ENCODE measurements at regions not wholly inside any gene's neighbourhood (a gene's known extent, or its start where the extent isn't known, plus 50 kb on each side); places are given as distances from the start of the nearest gene placed in this dataset.

DNA sequence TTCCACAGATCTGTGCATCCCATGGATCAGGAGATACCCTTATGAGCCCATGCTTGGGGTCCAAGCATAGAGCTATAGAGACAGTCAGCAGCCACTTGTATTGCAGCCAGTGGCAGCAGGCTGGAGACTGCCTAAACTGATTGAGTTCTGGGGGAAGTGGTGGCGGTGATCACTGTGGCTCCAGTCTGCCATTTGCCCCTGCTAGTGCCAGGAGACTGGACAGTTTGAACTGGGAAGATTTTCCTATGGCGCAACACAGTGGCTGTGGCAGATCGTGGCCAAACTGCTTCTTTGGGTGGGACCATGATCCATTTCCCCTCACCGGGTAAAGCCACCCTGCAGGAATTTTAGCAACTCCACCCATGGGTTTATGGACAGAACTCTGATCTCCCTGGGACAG is 679.7 kb upstream of the SEMA3D start:
- no peaks in the 10 kb centered on the region for H3K36me3 ChIP-seq (ENCODE audit: low read depth)
- intact Hi-C loops (cut with DNase I, micrococcal nuclease): no loop called here
- H3K9me3 ChIP-seq: no peaks in the 10 kb centered on the region
- H3K4me1 ChIP-seq (ENCODE audit: low read depth): no peaks in the 10 kb centered on the region
- TF ChIP-seq, protein P1, sequence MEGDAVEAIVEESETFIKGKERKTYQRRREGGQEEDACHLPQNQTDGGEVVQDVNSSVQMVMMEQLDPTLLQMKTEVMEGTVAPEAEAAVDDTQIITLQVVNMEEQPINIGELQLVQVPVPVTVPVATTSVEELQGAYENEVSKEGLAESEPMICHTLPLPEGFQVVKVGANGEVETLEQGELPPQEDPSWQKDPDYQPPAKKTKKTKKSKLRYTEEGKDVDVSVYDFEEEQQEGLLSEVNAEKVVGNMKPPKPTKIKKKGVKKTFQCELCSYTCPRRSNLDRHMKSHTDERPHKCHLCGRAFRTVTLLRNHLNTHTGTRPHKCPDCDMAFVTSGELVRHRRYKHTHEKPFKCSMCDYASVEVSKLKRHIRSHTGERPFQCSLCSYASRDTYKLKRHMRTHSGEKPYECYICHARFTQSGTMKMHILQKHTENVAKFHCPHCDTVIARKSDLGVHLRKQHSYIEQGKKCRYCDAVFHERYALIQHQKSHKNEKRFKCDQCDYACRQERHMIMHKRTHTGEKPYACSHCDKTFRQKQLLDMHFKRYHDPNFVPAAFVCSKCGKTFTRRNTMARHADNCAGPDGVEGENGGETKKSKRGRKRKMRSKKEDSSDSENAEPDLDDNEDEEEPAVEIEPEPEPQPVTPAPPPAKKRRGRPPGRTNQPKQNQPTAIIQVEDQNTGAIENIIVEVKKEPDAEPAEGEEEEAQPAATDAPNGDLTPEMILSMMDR (IDR thresholded peaks at IDR 0.05): no peak
- DNase-seq (peak in 1 of 3 donors; percentile 17), ATAC-seq (no peak)
- no peak overlapping the region for H3K4me3 ChIP-seq

DNA sequence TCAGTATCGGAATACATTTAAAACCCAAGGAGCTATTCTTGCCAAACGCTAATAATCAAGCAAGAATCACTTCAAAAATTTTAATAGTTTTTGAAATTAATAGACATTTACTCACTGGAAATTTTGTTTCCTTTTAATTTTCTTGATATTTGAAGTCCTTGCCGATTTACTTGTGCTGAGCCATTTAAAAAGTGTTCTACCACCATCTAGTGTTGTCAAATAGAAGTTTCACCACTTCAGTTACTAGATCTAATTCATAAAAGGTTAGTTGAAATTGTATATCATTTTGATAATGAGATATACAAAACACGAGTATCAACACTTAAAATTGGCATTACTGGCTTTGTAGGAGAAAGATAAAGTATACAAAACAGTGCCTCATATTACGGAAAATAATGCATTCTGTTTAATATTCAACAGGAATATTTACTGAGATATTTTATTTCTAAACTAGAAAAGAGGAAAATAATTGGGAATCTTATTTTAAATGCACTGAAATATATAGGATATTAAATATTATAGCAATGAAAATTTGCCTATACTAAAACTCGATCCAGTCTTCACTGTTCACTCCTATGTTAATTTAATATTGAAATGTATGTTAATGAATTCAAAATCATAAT is 664.8 kb upstream of the SEMA3D start:
- DNase-seq (no peak), ATAC-seq (no peak)
- TF ChIP-seq, protein P1 (IDR thresholded peaks at IDR 0.05): no peak
- H3K36me3 ChIP-seq (ENCODE audit: low read depth): no peaks in the 10 kb centered on the region
- H3K4me1 ChIP-seq (ENCODE audit: low read depth): no peaks in the 10 kb centered on the region
- H3K9me3 ChIP-seq: no peaks in the 10 kb centered on the region
- intact Hi-C loops (cut with DNase I, micrococcal nuclease): no loop called here
- no peak overlapping the region for H3K4me3 ChIP-seq

DNA sequence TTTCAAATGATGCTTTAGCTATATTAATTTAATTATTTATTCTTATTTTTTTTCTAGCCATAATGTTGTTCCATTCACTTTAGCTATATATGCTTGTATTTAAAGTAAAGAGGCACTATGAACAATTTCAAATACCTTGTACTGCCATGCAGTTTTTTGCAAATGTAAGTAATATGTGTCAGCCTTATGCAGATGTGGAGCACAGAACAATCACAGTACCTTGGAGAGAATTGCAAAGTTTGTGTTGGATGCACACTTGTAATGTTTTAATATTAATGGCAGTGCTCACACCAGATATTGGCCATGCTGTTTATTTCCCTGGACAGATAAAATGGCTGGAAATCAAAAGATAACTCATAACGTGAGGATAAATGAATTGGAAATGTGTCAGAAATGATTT is 663.5 kb upstream of the SEMA3D start:
- TF ChIP-seq, protein P1 (IDR thresholded peaks at IDR 0.05): no peak
- DNase-seq (no peak), ATAC-seq (no peak)
- intact Hi-C loops (cut with DNase I, micrococcal nuclease): no loop called here
- Histone ChIP-seq H3K36me3 (ENCODE audit: low read depth) (no peaks in the 10 kb centered on the region), H3K9me3 (no peaks in the 10 kb centered on the region), H3K4me3 (no peak overlapping the region), H3K4me1 (ENCODE audit: low read depth) (no peaks in the 10 kb centered on the region)

DNA sequence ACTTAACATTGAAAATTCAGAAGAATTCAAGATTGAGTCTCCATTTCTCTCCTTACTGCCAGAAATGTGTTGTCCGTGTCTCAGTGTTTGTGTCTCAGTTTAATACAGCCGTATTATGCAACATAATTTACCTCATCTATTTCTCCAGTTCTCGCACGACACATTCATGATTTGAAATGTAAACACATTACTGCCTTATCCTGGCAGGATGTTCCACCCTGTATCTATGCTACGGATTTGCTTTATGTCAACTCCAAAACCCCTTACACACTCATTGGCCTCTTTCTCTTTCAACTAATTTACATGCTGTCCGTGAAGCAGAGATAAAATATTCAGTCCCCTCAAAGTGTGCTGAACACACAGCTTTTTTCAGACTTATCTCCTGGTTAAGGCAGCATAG is 653.7 kb upstream of the SEMA3D start:
- Histone ChIP-seq H3K36me3 (ENCODE audit: low read depth) (no peaks in the 10 kb centered on the region), H3K4me1 (ENCODE audit: low read depth) (no peaks in the 10 kb centered on the region), H3K4me3 (no peak overlapping the region), H3K9me3 (no peaks in the 10 kb centered on the region)
- intact Hi-C loops (cut with DNase I, micrococcal nuclease): no loop called here
- ATAC-seq (no peak), DNase-seq (no peak)
- TF ChIP-seq, protein P1 (IDR thresholded peaks at IDR 0.05): no peak

DNA sequence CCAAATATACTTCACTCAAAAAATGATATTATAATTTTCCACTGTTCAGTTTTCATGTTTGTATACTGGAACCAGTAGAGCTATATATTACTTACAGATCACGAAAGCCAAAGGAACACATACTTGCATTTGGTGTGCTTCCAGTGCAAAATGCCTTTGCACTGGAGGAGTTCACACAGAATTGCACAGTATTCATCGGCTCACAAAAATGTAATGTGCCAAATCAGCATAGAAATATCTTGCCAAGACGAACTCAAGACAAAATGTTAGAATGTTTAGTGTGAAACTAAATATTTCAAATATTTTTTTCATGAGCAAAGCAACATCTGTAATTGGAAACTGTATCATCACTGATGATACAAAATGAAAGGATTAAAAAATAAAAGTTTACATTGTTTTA is 646.2 kb upstream of the SEMA3D start:
- ATAC-seq: no peak
- intact Hi-C loops (cut with DNase I, micrococcal nuclease): no loop called here
- no peak for DNase-seq
- no peaks in the 10 kb centered on the region for H3K4me1 ChIP-seq (ENCODE audit: low read depth)
- no peaks in the 10 kb centered on the region for H3K9me3 ChIP-seq
- H3K36me3 ChIP-seq (ENCODE audit: low read depth): no peaks in the 10 kb centered on the region
- TF ChIP-seq, protein P1 (IDR thresholded peaks at IDR 0.05): no peak
- no peak overlapping the region for H3K4me3 ChIP-seq

DNA sequence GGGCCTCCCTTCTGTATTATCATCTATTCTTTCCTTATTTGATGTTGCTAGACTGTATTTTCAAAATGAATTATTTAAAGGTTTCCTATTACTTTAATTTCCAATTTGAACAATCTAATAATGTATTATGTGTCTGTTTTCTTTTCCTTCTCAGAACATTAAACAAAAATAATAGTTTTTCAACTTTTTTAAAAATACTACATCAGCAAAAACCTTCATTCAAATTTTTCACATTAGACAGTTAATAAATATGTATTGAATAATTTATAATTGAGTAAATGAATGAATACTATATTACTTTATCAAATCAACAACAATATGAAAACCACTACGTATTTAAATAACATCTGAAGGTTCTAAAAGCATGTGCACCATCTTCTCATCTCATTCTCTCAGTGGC is 644.1 kb upstream of the SEMA3D start:
- no peak for DNase-seq
- H3K9me3 ChIP-seq: no peaks in the 10 kb centered on the region
- H3K36me3 ChIP-seq (ENCODE audit: low read depth): no peaks in the 10 kb centered on the region
- intact Hi-C loops (cut with DNase I, micrococcal nuclease): no loop called here
- H3K4me1 ChIP-seq (ENCODE audit: low read depth): no peaks in the 10 kb centered on the region
- no peak overlapping the region for H3K4me3 ChIP-seq
- TF ChIP-seq, protein P1 (IDR thresholded peaks at IDR 0.05): no peak
- no peak for ATAC-seq
